Neural progenitor cell (in vitro differentiated cells): ENCODE measurements at regions not wholly inside any gene's neighbourhood (a gene's known extent, or its start where the extent isn't known, plus 50 kb on each side); places are given as distances from the start of the nearest gene placed in this dataset.

ENCODE experiments used
- DNase-seq: peaks from one replicate; pipeline ENCODE4 v3.0.0-alpha.2; 2016; ENCODE audit warnings: low spot score
- H2AFZ ChIP-seq: fragments of 200-600 bp; sonication (generic); replicated peaks from 2 replicates; pipeline ENCODE4 v1.6.1; 2016; ENCODE audit warnings: antibody characterized with exemption
- H3F3A ChIP-seq: fragments of 200-600 bp; sonication (generic); 2 replicates; pipeline ENCODE4 v1.6.1; 2016; ENCODE audit warnings: antibody characterized with exemption, low read depth
- H3K27ac ChIP-seq: fragments of 200-600 bp; sonication (generic); 2 replicates; pipeline ENCODE4 v1.5.1; 2016; ENCODE audit warnings: mild to moderate bottlenecking
- H3K27me3 ChIP-seq: fragments of 200-600 bp; sonication (generic); 2 replicates; pipeline ENCODE4 v1.6.1; 2016; ENCODE audit warnings: mild to moderate bottlenecking, moderate library complexity
- H3K36me3 ChIP-seq: fragments of 200-600 bp; sonication (generic); 2 replicates; pipeline ENCODE4 v1.5.1; 2016
- H3K4me1 ChIP-seq: fragments of 200-600 bp; sonication (generic); 2 replicates; pipeline ENCODE4 v1.6.1; 2016; ENCODE audit warnings: mixed run types
- H3K4me2 ChIP-seq: fragments of 200-600 bp; sonication (generic); 2 replicates; pipeline ENCODE4 v1.6.1; 2016
- H3K4me3 ChIP-seq: fragments of 200-600 bp; sonication (generic); 2 replicates; pipeline ENCODE4 v1.5.1; 2016
- H3K79me2 ChIP-seq: fragments of 200-600 bp; sonication (generic); 2 replicates; pipeline ENCODE4 v1.6.1; 2016; ENCODE audit warnings: low read depth
- H3K9ac ChIP-seq: fragments of 200-600 bp; sonication (generic); 2 replicates; pipeline ENCODE4 v1.6.1; 2016
- H3K9me3 ChIP-seq: fragments of 200-600 bp; sonication (generic); 2 replicates; pipeline ENCODE4 v1.5.1; 2016; ENCODE audit warnings: low read depth
- H4K20me1 ChIP-seq: fragments of 200-600 bp; sonication (generic); 2 replicates; pipeline ENCODE4 v1.6.1; 2016; ENCODE audit warnings: low read depth
- H3K27ac Mint-ChIP-seq: 3 replicates; pipeline ENCODE4 v1.8.0; 2021; ENCODE audit warnings: mixed read lengths
- H3K27me3 Mint-ChIP-seq: 2 replicates; pipeline ENCODE4 v1.8.0; 2022; ENCODE audit warnings: low read depth, mild to moderate bottlenecking, inconsistent platforms, moderate library complexity, mixed read lengths; ENCODE audit not compliant: insufficient read depth
- H3K36me3 Mint-ChIP-seq: 3 replicates; pipeline ENCODE4 v1.8.0; 2021; ENCODE audit warnings: mixed read lengths
- H3K4me1 Mint-ChIP-seq: 3 replicates; pipeline ENCODE4 v1.8.0; 2021; ENCODE audit warnings: mixed read lengths
- H3K4me3 Mint-ChIP-seq: 3 replicates; pipeline ENCODE4 v1.8.0; 2021; ENCODE audit warnings: mild to moderate bottlenecking, moderate library complexity, mixed read lengths
- H3K9me3 Mint-ChIP-seq: 3 replicates; pipeline ENCODE4 v1.8.0; 2020; ENCODE audit warnings: mixed read lengths
- EZH2 ChIP-seq: fragments of 200-600 bp; sonication (generic); IDR thresholded peaks from 2 replicates; pipeline ENCODE4 v1.6.1; 2017; ENCODE audit warnings: antibody characterized with exemption, mild to moderate bottlenecking, moderate library complexity
- EZH2phosphoT487 ChIP-seq: fragments of 200-600 bp; sonication (generic); IDR thresholded peaks from 2 replicates; pipeline ENCODE4 v1.6.1; 2017; ENCODE audit warnings: antibody characterized with exemption
- TF ChIP-seq, protein P1 (sequence below): fragments of 200-600 bp; sonication (generic); IDR thresholded peaks from 2 replicates; pipeline ENCODE4 v1.5.1; 2017; ENCODE audit warnings: antibody characterized with exemption, mild to moderate bottlenecking

DNA sequence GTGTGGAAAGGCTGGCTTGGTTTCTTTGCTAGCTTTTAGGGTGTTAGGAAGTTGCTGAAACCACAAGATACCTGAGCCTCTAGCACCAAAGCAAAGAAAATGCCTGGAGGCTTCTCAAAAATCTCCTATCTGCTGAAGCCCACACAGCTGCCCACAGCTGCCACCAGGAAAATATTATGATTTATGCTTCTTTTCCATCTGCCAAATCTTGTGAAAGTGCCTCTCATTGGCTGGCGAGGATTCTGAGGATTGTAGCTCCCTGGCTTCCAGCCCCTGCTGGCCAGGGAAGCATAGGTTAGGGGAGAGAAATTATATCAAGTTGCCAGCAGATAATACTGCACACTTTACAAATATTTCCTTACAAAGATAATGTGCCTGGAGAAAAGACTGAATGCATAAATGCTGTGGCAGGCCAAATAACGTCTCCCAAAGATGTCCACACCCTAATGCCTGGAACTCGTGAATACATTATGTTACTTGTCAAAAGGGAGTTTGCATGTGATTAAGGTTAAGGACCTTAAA, 98.4 kb downstream of the MRPL14 start:
- H3F3A ChIP-seq: no peaks in the 10 kb centered on the region
- H3K9me3 Mint-ChIP-seq: no peaks in the 10 kb centered on the region
- H3K27me3 ChIP-seq: no peaks in the 10 kb centered on the region
- H3K27ac Mint-ChIP-seq: no peak overlapping the region
- no peak overlapping the region for H3K27ac ChIP-seq
- H3K79me2 ChIP-seq: no peaks in the 10 kb centered on the region
- H3K36me3 ChIP-seq: no peaks in the 10 kb centered on the region
- no peaks in the 10 kb centered on the region for H3K36me3 Mint-ChIP-seq
- no peak overlapping the region for H2AFZ ChIP-seq
- DNase-seq: no peak
- no peak overlapping the region for H3K4me2 ChIP-seq
- H3K9me3 ChIP-seq: no peaks in the 10 kb centered on the region
- H3K4me1 ChIP-seq: peaks cover 11% of the 10 kb centered on the region
- H3K4me3 Mint-ChIP-seq: no peak overlapping the region
- no peak overlapping the region for H3K9ac ChIP-seq
- H3K27me3 Mint-ChIP-seq: peaks cover 8% of the 10 kb centered on the region
- peaks cover 13% of the 10 kb centered on the region for H3K4me1 Mint-ChIP-seq
- TF ChIP-seq EZH2 (no peak), EZH2phosphoT487 (no peak)
- TF ChIP-seq, protein P1, sequence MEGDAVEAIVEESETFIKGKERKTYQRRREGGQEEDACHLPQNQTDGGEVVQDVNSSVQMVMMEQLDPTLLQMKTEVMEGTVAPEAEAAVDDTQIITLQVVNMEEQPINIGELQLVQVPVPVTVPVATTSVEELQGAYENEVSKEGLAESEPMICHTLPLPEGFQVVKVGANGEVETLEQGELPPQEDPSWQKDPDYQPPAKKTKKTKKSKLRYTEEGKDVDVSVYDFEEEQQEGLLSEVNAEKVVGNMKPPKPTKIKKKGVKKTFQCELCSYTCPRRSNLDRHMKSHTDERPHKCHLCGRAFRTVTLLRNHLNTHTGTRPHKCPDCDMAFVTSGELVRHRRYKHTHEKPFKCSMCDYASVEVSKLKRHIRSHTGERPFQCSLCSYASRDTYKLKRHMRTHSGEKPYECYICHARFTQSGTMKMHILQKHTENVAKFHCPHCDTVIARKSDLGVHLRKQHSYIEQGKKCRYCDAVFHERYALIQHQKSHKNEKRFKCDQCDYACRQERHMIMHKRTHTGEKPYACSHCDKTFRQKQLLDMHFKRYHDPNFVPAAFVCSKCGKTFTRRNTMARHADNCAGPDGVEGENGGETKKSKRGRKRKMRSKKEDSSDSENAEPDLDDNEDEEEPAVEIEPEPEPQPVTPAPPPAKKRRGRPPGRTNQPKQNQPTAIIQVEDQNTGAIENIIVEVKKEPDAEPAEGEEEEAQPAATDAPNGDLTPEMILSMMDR: peak; percentile 7
- no peaks in the 10 kb centered on the region for H4K20me1 ChIP-seq
- H3K4me3 ChIP-seq: no peak overlapping the region

DNA sequence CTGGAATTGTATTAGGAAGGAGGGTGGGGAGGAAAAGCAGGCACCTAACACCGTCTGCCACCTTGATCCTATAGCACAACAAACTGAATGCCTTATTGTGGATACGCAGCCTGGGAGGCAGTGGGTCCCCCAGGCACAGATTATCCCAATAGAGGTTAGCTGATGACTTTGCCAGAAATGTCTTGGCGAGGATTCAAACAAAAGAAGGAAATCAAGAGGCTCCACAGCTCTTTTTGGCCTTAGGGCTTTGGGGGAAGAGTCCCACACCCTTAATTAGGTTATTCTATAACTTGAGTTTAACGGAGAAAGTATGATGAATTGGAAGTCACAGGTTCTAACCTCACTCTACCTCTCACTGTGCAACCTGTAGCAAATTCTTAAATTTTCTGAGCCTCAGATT, 102.0 kb downstream of the MRPL14 start:
- H3K27me3 Mint-ChIP-seq: peaks cover 19% of the 10 kb centered on the region
- Histone ChIP-seq H3K27ac (no peak overlapping the region), H3K4me3 (no peak overlapping the region), H2AFZ (peak overlapping the region; percentile 13), H3K36me3 (no peaks in the 10 kb centered on the region), H3K4me2 (no peak overlapping the region), H4K20me1 (no peaks in the 10 kb centered on the region), H3K27me3 (no peaks in the 10 kb centered on the region), H3K9ac (no peak overlapping the region), H3K4me1 (peaks cover 21% of the 10 kb centered on the region), H3K9me3 (no peaks in the 10 kb centered on the region), H3K79me2 (no peaks in the 10 kb centered on the region), H3F3A (no peaks in the 10 kb centered on the region)
- no peaks in the 10 kb centered on the region for H3K9me3 Mint-ChIP-seq
- TF ChIP-seq EZH2phosphoT487 (no peak), EZH2 (no peak)
- TF ChIP-seq, protein P1: no peak
- H3K27ac Mint-ChIP-seq: no peak overlapping the region
- H3K4me3 Mint-ChIP-seq: no peak overlapping the region
- no peaks in the 10 kb centered on the region for H3K36me3 Mint-ChIP-seq
- no peak for DNase-seq
- H3K4me1 Mint-ChIP-seq: peaks cover 22% of the 10 kb centered on the region

DNA sequence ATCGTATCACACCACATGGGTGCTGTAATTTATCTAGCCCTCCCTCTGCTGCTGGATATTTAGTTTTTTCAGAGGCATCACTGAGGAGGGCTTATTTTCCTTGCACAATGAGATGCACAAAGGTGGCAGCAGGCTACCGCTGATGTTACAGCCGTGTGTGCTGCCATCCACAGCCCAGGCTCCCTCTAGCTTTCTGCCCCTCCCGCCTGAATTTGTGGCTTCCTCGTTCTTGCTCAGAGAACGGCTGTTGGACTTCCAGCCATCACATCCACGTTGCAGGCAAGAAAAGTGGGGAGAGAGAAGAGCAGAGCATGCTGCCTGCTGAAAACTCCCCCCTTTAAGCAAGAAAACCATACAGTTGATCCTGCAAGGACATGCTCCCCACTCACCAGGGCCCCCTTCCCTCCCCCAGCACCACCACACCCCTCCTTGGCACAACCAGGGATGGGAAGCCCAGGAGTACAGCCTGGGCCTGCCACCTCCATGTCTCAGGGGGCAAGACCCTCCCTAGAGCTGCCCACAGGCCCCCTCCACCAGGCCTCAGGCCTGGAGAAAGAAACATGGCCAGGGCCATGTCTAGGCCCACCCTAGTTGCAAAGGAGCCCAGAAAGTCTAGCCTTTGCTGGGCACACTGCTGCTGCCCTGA, 102.6 kb downstream of the MRPL14 start:
- H3K4me1 Mint-ChIP-seq: peaks cover 22% of the 10 kb centered on the region
- TF ChIP-seq, protein P1: no peak
- TF ChIP-seq EZH2phosphoT487 (no peak), EZH2 (no peak)
- H3K27me3 ChIP-seq: no peaks in the 10 kb centered on the region
- no peaks in the 10 kb centered on the region for H3K36me3 ChIP-seq
- peak overlapping the region; percentile 91 for H3K27ac Mint-ChIP-seq
- H3K36me3 Mint-ChIP-seq: no peaks in the 10 kb centered on the region
- H3K4me1 ChIP-seq: peaks cover 21% of the 10 kb centered on the region
- no peak for DNase-seq
- H3K27me3 Mint-ChIP-seq: peaks cover 21% of the 10 kb centered on the region
- peak overlapping the region; percentile 13 for H2AFZ ChIP-seq
- no peak overlapping the region for H3K4me2 ChIP-seq
- no peak overlapping the region for H3K27ac ChIP-seq
- no peak overlapping the region for H3K9ac ChIP-seq
- no peak overlapping the region for H3K4me3 ChIP-seq
- H4K20me1 ChIP-seq: no peaks in the 10 kb centered on the region
- no peaks in the 10 kb centered on the region for H3K79me2 ChIP-seq
- no peaks in the 10 kb centered on the region for H3K9me3 ChIP-seq
- H3F3A ChIP-seq: no peaks in the 10 kb centered on the region
- H3K9me3 Mint-ChIP-seq: no peaks in the 10 kb centered on the region
- H3K4me3 Mint-ChIP-seq: no peak overlapping the region
